HL-60 (cell line): ENCODE measurements at regions not wholly inside any gene's neighbourhood (a gene's known extent, or its start where the extent isn't known, plus 50 kb on each side); places are given as distances from the start of the nearest gene placed in this dataset.

Experiments used
- DNase-seq, 2 experiments: peaks; one replicate each; pipeline ENCODE4 v3.0.0-alpha.2; 2010 to 2020; ENCODE audit warnings: low read depth in 1 of 2, low spot score in 1 of 2
- H3K27ac ChIP-seq: fragments of 250-450 bp; sonication (Bioruptor Pico); replicated peaks from 2 replicates; pipeline ENCODE4 v1.5.1; 2020; ENCODE audit warnings: mild to moderate bottlenecking, moderate library complexity
- H3K27me3 ChIP-seq: fragments of 250-450 bp; sonication (Bioruptor Pico); 2 replicates; pipeline ENCODE4 v1.5.1; 2021; ENCODE audit warnings: mild to moderate bottlenecking, moderate library complexity; ENCODE audit not compliant: insufficient read depth, poor library complexity, severe bottlenecking
- H3K4me3 ChIP-seq: replicated peaks from 2 replicates; pipeline ENCODE4 v1.5.1; 2011; ENCODE audit warnings: mild to moderate bottlenecking, control low read depth, low read length; ENCODE audit not compliant: insufficient read depth
- GABPA ChIP-seq: IDR thresholded peaks from 2 replicates; pipeline ENCODE4 v1.6.1; 2012; ENCODE audit warnings: low read depth
- POLR2AphosphoS5 ChIP-seq: IDR thresholded peaks from 2 replicates; pipeline ENCODE4 v1.6.1; 2012; ENCODE audit warnings: low read depth
- SPI1 ChIP-seq: IDR thresholded peaks from 2 replicates; pipeline ENCODE4 v1.6.1; 2012; ENCODE audit warnings: low read depth, mild to moderate bottlenecking, borderline replicate concordance
- TF ChIP-seq, protein P1 (sequence below): IDR thresholded peaks from 2 replicates; pipeline ENCODE4 v1.6.1; 2012; ENCODE audit warnings: low read depth; ENCODE audit not compliant: insufficient replicate concordance
- TF ChIP-seq, protein P2 (sequence below): IDR thresholded peaks from one replicate; pipeline ENCODE4 v1.5.1; 2011; ENCODE audit warnings: low read length, control low read depth, inconsistent platforms; ENCODE audit not compliant: insufficient read depth

DNA sequence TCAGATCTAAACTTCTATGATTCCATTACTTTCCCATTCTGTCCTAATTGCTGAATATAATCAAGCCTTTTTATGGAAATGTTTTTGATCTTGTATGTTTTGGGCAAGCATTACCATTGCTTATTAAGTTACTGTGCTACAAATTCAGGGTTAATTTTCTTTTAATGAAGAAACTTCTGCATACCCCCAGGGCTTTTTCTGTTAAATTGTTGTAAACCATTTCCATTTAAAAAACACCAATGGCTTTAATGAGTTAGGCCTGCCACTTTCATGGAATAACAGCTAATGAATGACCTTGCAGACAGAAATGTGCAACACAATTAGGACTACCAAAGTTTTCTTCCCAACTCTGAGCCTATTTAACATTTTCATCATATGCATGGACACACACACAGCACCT is 150.0 kb downstream of the DIPK2A start:
- no peaks in the 10 kb centered on the region for H3K27me3 ChIP-seq
- no peak overlapping the region for H3K27ac ChIP-seq
- no peak for DNase-seq
- TF ChIP-seq GABPA (no peak), POLR2AphosphoS5 (no peak), SPI1 (no peak)
- TF ChIP-seq, protein P1, sequence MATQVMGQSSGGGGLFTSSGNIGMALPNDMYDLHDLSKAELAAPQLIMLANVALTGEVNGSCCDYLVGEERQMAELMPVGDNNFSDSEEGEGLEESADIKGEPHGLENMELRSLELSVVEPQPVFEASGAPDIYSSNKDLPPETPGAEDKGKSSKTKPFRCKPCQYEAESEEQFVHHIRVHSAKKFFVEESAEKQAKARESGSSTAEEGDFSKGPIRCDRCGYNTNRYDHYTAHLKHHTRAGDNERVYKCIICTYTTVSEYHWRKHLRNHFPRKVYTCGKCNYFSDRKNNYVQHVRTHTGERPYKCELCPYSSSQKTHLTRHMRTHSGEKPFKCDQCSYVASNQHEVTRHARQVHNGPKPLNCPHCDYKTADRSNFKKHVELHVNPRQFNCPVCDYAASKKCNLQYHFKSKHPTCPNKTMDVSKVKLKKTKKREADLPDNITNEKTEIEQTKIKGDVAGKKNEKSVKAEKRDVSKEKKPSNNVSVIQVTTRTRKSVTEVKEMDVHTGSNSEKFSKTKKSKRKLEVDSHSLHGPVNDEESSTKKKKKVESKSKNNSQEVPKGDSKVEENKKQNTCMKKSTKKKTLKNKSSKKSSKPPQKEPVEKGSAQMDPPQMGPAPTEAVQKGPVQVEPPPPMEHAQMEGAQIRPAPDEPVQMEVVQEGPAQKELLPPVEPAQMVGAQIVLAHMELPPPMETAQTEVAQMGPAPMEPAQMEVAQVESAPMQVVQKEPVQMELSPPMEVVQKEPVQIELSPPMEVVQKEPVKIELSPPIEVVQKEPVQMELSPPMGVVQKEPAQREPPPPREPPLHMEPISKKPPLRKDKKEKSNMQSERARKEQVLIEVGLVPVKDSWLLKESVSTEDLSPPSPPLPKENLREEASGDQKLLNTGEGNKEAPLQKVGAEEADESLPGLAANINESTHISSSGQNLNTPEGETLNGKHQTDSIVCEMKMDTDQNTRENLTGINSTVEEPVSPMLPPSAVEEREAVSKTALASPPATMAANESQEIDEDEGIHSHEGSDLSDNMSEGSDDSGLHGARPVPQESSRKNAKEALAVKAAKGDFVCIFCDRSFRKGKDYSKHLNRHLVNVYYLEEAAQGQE = no peak
- TF ChIP-seq, protein P2, sequence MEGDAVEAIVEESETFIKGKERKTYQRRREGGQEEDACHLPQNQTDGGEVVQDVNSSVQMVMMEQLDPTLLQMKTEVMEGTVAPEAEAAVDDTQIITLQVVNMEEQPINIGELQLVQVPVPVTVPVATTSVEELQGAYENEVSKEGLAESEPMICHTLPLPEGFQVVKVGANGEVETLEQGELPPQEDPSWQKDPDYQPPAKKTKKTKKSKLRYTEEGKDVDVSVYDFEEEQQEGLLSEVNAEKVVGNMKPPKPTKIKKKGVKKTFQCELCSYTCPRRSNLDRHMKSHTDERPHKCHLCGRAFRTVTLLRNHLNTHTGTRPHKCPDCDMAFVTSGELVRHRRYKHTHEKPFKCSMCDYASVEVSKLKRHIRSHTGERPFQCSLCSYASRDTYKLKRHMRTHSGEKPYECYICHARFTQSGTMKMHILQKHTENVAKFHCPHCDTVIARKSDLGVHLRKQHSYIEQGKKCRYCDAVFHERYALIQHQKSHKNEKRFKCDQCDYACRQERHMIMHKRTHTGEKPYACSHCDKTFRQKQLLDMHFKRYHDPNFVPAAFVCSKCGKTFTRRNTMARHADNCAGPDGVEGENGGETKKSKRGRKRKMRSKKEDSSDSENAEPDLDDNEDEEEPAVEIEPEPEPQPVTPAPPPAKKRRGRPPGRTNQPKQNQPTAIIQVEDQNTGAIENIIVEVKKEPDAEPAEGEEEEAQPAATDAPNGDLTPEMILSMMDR = no peak
- H3K4me3 ChIP-seq = no peak overlapping the region

DNA sequence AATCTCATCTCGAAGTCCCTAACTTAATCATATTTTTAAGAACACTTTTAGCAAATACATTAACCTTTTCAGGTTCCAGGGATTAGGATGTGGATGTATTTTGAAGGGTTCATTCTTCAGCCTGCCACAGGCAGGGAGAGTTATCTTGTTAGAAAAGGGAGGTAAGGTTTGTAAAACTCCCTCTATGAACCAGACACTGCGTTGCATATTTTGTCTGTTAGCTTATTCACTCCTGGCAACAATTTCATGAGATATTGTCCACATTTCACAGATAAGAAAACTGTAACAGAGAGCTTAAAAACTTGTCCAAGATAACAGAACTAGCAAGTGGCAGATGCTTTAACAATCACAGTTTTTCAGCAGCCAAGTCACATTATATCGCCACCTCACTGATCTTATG is 155.4 kb downstream of the DIPK2A start:
- Histone ChIP-seq H3K27me3 (no peaks in the 10 kb centered on the region), H3K27ac (no peak overlapping the region), H3K4me3 (no peak overlapping the region)
- DNase-seq = no peak
- TF ChIP-seq, protein P1 = no peak
- TF ChIP-seq SPI1 (no peak), GABPA (no peak), POLR2AphosphoS5 (no peak)
- TF ChIP-seq, protein P2 = no peak

DNA sequence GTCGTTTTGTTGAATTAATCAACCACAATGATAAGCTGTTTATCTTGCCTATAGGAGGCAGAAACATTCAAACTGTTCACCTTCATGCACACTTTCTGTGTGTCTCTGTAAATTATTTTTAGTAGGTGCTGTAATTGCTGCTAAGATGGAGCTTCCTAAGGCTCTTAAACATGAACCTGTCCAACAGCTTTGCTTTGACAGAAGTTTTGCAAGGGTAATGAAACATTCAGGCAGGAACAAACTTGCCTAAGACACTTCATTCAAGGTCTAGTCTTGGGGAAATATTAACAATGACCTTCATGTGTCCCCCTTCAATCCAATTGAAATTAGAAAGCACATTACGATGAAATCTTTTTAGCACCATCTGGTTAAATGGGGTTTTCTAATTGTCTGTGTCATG is 156.1 kb downstream of the DIPK2A start:
- no peak overlapping the region for H3K27ac ChIP-seq
- no peak for DNase-seq

More for the DNA sequence above, 156.1 kb downstream of the DIPK2A start:
- TF ChIP-seq, protein P2 = no peak
- TF ChIP-seq SPI1 (no peak), POLR2AphosphoS5 (no peak), GABPA (no peak)
- TF ChIP-seq, protein P1 = no peak
- no peak overlapping the region for H3K4me3 ChIP-seq
- no peaks in the 10 kb centered on the region for H3K27me3 ChIP-seq
